Esophagus mucosa (tissue), 1 donor: ENCODE measurements at regions not wholly inside any gene's neighbourhood (a gene's known extent, or its start where the extent isn't known, plus 50 kb on each side); places are given as distances from the start of the nearest gene placed in this dataset.
"Not testable (repeated sequence)": the region's sequence is repeated elsewhere in the genome, so short reads cannot be mapped to it uniquely, and the experiment has no call there.

Experiments
- ATAC-seq: fragments of 200-7000 bp; cut with Tn5 transposase; one replicate; pipeline ENCODE4 v1.9.1; 2020
- donor health status: DM: yes; HTN: yes; CAD: no.

DNA sequence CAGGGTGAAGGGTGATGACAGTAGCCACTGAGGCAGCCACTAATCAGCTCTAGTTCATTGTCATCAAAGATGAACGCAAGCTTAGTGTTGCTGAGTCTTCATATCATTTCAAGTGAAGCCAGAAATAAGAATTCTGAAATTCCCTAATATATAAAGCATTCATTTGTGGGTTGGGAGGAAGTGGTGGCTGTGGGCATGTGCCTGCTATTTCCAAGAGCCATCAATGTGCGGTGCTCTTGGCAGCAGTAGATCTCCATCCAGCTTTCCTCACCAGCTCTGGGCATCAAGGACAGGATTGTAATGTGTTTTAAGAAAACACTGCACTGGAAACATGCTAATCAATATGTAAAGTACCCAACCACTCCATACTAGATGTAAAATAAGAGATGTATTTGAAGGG, 202.5 kb upstream of the AHR start:
- ATAC-seq = no peak

DNA sequence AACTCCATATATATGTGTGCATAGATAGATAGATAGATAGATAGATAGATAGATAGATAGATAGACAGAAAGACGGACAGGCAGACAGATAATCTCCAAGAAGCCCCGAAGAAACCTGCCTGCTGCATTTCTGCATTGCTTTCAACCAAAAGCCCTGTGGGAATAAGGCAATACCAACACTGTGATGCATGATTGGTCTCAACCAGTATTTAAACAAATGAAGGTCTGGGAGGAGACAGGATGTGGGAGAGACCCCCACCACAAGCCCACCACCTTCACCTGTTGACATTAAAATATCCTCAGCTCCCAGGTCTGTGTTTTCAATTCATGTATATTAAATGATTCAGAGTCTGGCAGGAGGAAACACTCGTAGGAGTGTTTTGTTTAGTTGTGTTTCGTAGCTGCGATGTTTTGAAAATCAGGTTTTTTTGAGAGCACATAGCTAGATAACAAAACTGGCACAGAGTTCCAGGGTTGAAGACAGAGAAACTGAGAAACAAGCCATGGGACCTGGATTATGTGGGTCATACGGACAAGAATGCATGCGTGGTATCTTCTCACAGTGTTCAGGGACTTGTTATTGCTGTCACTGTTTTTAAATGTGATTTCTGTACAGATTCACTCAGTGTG, 200.7 kb upstream of the AHR start:
- no peak for ATAC-seq

DNA sequence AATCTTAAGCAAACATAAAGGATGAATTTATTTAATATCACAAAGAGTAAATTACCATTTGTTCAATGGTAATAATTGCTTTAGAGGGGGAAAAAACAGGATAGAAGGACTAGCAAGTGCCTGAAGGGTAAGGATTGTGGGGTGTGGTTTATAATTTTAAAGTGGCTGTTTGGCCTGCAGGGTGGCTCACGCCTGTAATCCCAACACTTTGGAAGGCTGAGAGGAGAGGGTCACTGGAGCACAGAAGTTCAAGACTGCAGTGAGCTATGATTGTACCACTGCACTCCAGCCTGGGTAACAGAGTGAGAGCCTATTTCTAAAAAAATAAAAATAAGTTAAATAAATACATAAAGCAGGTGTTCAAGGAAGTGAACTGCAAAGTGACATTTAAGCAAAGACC, 199.9 kb upstream of the AHR start:
- no peak for ATAC-seq

DNA sequence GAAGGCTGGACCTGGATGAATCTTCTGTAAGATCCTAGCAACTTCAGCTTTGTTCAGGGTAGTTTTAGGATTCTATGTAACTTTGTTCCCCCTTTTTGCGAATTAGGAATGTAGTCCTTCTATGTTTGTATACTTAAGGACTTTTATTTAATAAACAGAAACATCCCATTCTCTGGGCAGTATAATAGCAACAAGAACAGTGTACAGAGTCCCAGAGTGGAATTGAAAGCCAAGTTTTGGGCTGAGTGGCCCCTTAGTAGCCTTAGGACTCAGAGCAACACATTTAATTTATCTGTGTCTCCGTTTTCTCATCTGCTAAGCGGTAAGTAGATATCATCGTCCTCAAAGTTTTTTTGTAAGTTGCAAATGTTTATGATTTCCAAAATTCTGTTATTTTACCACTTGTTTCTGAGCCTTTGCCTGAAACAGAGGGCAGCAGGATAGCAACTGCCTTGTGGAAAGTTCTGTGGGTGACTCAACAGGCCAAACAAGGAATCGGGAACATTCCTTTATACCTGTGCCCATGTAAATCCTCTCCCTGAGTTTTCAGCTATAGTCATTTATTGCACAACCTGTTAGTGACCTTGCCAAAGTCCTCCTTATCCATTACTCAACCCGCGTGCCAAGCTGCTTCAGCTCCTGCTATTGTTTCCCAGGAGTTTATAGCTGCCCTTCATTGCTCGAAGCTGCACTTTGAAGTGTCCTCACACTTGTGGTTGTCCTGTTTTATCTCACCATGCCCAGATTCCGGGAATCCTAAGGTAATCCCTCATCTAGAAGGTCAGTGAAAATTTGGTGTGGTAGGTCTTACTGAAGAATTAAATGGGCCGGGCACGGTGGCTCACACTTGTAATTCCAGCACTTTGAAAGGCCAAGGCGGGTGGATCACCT, 199.1 kb upstream of the AHR start:
- peak; percentile 85 for ATAC-seq

DNA sequence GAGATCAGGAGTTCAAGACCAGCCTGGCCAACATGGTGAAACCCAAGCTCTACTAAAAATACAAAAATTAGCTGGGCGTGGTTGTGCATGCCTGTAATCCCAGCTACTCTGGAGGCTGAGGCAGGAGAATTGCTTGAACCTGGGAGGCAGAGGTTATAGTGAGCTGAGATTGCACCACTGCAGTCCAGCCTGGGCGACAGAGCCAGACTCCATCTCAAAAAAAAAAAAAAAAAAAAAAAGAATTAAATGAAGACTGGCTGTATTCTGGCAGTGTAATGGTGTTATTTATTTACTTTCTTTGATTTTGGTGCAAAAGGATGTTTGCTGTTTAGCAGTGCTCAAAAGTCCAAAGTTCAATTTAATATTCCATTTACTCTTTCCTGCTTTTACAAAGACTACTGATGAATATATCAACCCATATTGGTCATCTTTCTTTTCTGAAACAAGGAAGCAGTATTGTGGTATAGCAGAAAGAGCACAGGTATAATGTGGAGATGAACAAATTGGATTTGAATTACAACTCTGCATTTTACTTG, 198.4 kb upstream of the AHR start:
- not testable (repeated sequence) for ATAC-seq

DNA sequence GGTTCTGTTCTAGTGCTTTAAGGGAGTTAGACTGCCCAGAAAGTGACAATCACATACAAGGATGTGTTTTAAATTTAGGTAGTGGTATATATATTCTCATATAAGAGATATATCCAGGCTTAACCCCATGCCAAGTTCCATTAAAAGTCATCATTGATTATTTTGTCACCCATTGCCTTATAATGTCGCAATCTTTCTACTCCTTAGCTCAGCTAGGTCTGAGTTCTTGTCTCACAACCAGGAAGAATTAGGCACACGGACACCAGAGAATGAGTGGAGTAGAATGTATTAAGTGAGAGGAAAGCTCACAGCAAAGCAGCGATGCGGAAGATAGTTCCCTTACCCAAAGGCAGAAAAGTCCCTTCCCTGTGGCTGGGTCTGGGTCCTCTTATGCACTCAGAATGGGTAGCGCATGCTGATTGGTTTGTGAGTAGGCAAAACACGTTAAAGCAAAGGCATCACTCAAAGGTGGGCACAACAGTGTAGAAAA, 197.2 kb upstream of the AHR start:
- ATAC-seq = no peak

DNA sequence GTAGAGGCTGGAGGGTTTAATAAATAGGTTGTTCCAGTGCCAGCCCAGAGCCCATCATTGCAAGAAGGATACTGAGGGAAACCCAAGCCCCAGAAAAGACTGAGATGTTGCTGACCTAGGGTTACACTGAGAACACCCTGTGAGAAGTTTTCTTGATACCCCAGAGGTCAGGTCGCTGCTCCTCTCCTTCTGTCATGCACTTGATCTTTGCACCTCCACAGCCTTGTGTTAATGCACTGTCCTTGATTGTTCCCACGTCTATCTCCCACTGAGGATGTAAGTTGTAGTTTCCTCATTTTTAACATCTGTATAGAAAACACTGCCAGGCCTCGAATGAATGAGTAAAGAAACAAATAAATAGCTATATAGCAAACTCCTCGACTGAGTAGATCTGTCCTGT, 195.3 kb upstream of the AHR start:
- ATAC-seq = no peak

DNA sequence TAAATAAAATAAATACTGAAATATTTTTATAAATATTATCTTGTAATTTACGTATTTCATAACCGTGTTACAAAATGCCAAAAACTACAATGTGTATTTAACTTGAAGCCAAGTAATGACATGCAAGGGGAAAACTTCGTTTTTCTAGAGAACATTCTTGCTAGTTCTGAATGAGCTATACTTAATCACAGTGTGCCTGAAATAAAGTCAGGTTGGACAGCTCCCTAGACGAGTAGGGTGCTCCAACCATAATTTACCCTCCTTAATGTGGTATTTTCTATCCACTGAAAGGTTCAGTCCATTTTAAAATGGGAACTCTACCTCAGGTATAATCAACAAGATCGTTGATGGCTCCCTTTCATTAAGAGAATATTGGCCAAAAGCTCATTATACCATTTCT, 194.5 kb upstream of the AHR start:
- no peak for ATAC-seq

DNA sequence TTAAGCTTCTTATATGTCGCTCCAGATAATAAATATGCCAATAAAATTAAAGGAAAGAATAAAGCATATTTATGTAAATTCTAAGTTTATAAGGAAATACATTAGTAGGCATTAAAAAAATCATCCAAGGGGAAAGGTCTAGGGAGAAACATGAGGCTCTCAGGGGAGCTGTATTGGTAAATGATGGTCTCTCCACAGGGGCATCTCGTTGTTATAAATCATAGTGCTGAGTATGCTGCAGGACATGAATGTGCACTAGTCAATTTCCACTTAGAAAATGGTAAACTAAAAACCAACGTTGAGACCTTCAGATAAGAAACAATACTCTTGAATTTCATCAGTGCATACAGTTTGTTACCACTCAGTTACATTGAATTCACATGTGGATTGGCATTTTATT, 194.0 kb upstream of the AHR start:
- no peak for ATAC-seq

DNA sequence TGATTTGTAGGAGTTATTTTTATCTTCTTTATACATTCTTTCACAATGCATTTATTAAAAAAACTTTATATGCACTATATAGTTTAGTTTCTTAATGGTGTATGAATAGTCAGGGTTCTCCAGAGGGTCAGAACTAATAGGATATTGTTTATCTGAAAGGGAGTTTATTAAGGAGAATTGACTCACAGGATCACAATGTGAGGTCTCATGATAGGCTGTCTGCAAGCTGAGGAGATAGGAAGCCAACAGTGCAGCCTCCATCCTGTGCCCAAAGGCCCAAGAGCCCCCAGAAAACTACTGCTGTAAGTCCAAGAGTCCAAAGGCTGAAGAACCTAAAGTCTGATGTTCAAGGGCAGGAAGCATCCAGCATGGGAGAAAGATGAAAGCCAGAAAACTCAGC, 192.8 kb upstream of the AHR start:
- no peak for ATAC-seq

DNA sequence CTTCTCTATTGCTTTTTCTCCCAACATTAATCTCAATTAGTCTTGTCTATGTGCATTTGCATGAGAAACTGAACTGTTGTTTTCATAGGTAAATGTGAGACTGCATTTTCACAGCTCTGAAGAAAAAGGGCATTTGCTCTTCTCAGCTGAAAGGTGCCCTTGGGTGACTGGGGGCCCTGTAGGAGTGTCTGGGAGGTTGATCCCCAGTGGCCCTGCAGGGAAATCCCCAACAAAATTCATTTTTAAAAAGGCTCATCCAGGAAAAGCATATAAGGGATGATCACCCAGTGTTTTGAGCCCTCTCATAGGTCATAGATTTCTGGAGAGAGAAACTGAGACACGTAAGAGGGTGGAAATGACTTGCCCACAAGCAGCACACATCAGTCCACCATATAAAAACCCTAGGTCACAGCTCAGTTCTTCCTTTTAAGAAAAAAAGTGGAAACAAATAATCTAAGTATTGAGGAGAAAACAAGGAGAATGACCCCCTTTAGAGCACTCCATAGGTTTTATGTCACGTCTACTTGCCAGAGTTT, 190.3 kb upstream of the AHR start:
- ATAC-seq = no peak

DNA sequence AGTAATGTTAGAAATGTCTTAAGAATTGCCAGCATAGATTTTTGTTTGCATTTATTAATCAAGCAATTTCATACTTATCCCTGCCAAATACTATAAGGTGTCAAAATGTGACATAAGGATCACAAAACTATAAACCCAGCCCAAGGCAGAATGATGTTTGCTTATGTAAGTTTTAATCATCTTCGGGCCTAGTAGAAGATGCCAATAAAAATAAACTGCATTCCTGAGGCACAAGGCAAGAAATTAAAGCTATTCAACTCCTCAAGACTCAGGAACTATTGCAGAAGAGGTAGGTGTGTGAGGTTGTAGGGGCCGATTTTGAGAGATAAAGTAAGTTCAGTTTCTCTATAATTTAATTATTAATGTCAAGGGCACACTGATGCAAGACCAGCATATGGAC, 189.4 kb upstream of the AHR start:
- no peak for ATAC-seq

DNA sequence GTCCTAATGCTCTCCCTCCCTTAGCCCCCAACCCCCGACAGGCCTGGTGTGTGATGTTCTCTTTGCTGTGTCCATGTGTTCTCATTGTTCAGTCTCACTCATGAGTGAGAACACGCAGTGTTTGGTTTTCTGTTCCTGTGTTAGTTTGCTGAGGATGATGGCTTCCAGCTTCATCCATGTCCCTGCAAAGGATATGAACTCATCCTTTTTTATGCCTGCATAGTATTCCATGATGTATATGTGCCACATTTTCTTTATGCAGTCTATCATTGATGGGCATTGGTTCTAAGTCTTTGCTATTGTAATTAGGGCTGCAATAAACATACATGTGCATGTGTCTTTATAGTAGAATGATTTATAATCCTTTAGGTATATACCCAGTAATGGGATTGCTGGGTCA, 184.7 kb upstream of the AHR start:
- ATAC-seq = not testable (repeated sequence)

DNA sequence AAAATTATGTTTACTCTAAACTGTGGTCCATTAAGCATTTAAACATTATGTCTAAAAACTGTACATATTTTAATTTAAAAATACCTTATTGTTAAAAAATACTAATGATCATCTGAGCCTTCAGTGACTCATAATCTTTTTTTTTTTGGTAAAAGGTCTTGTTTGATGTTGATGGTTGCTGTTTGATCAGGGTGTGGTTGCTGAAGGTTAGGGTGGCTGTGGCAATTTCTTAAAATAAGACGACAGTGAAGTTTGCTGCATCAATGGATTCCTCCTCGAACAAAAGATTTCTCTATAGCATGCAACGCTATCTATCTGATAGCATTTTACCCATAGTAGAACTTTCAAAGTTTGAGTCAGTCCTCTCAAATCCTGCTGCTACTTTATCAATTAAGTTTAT, 180.0 kb upstream of the AHR start:
- ATAC-seq = no peak

DNA sequence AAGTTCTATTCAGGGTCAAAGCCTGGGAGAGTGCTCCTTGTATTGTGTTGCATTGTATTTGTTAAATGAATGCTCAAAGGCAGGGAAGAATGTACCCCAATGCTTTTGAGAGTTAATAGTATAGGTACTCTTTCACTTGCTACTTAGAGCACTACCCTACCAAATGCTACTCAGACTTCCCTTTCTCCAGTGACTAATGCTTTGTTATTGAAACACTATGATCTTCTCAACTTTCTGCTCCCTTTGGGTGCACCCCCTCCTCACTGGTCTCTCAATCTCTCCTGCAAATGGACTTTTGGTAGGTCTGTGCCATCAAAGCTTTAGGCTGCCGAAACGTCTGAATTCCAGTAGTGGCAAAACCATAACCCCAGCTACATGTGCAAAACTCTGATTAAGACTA, 177.7 kb upstream of the AHR start:
- no peak for ATAC-seq

DNA sequence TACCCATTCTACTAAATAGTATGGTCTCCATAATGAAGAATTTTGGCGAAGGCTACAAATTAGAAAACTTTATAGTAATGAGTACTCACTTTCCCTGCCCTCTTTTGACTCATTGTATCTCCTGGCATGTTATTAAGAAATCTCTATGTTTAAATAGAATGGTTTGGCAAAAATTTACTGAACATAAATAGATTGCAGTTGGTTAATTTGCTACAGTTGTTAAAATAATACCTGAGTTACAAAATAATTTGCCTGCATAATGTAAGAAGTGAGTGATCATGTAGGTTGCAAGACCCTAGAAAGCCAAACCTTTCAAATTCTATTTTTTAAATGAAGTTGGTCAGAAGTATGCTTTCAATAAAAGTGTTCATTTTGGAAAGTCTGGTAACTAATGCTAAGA, 176.8 kb upstream of the AHR start:
- ATAC-seq = no peak

DNA sequence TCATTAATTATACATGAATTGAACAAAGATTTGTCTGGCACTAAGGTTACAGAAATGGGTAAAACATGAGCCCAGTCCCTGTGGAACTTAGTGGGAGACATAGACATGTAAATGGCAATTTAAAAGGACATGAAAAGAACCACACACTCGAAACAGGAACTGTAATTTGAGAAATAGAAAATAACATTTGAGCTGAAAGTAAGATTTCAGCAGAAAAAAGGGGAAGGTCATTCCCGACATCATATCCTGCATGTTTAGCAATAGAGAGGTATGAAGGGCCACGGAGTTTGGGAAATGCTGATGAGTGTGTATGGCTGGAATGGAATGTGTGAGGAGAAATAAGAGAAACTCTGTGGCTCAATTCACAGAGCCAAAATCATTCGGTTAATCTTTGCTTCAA, 175.4 kb upstream of the AHR start:
- ATAC-seq = no peak

DNA sequence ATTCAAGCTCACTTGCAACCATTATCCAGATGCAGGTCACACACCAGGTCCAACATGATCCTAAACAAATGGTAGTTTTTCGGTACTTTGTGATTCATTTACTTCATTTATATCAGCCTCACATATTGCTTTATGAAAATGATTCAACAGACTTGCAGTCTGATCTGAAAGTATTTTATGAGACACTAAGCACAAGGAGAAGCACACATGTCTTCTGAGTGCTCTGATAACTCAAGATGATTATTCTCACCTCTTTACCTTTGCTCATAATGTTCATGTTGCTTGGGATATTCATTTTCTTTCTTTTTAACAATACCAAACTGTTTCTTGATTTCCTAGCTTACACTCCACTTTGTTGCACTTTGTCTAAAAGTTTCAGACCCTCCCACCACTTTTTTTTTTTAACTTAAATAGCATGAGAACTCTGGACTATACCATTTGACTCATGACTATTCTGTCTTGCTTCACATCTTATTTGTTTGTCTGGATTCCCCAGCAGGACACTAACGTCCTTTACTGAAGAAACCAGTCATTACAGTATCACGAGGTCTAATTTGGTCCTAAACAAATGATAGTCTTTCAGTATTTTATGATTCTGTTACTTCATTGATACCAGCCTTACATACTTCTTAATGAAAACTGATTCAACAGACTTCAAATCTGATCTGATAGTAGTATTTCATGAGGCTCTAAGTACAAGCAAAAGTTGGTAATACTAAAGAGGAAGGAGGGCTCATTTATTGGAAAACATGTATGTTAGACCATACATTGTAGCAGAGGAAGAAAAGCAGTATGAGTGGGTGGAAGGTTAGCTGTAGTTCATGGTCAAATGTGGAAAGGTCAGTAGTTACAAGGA, 171.8 kb upstream of the AHR start:
- no peak for ATAC-seq

DNA sequence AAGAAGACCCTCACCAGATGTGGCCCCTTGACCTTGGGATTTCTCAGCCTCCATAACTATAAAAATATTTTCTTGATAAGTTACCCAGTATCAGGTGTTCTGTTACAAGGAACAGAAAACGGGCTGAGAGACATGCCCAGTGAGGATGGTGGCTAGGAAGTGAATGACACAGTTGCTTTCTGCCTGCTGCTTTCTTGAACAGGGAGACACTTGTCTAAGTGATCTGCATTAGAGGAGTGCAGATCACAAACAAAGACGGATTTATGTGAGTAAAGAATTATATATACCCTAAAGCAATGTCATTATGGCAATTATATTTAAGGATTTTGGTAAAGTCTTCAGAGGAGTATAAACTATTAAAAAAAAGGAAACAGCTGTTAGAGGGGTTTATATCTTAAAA, 169.2 kb upstream of the AHR start:
- no peak for ATAC-seq

DNA sequence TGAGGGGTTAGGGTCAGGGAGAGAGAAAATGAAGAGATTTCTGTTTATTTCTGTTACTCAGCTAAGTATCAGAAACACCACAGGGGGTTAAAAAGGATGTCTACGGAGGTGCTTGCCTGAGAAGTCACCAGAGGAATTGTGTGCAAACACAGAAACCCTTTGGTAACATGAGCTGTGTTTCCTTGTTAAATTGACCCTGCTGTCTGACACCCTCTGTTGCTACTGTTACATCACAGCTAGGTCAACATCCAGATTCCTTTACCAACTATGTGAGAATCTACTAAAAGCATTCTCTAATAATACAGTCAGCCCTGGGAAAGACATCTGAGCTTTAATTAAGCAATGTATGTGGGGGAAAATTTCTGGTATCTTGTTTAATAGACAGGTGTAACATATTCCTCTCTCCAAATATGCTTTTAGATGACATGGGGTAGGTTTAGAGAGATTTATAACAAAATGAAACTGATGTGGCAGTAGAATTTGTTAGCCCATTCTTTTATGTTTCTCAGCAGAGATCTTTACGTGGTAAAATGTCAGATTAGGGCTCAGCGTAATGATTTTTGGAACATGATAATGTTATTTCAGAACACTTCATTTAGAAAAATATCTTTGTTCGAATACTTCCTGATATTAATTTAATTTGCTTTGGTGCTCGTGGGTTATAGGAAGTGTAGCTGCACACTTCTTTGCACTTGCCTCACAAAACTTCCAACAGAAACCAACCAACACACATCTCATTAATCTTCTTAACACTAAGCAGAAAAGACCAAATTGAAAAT, 168.0 kb upstream of the AHR start:
- ATAC-seq = no peak

DNA sequence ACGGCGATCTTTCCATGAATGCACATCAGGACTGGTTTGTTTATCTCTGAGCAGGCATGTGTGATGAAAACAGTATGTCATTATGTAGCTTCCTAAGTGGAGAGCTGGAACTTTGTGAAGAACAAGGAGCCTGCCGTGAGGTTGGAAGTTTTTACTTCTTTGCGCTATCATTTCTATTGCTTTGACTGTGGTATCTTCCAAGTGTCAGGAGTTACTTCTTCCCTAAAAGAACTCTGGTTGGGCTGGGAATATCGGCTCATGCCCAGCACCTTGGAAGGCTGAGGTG, 167.4 kb upstream of the AHR start:
- ATAC-seq = no peak

DNA sequence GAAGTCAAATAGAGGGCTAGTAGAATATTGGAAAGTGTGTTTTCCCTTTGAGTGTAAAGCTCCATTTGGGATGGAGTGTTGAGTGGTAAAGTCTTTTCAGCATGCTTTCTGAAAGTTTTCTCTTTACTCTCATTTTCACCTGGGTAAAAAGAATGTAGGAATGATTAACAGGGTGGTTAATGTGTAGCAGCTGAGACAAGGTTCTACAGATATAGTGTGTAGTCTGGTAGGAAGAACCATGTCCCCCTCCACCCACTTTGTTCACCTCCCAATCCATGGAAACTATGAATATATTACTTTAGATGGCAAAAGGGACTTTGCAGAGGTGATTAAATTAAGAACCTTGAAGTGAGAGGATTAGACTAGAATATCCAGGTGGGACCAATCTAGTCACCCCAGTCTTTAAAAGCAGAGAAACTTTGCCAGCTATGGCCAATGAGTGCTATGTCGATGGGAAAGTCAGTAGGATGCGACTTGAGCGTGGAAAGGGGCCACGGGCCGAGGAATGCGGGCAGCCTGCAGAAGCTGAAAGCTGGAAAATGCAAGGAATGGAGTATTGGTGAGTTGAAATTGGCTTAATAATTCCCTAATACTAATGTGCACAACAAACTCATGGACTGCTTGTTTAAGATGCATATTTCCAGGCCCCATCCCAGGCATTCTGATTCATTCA, 166.3 kb upstream of the AHR start:
- no peak for ATAC-seq
